ENCODE measurements at regions not wholly inside any gene's neighbourhood (a gene's known extent, or its start where the extent isn't known, plus 50 kb on each side); places are given as distances from the start of the nearest gene placed in this dataset.

DNA sequence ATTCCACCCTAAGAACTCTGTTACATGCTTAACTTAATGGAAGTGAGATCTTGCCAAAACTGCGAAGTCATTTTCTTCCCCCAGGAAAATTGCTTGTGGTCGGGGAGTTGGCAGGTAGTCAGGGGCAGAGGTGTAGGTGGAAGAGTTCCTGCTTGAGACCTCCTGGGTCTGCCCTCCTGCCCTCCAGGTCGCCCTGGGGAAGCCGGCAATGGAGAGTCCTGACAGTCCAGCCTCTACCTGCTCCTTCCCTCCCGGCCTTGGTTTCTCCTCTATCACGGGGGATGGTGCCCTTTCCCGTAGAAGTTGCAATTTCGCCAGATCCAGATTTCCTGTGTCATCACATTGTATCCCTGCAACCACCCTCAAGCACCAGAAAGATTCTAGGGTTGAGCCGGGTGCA is 463.8 kb downstream of the MATN1 start:
- no peak for DNase-seq

DNA sequence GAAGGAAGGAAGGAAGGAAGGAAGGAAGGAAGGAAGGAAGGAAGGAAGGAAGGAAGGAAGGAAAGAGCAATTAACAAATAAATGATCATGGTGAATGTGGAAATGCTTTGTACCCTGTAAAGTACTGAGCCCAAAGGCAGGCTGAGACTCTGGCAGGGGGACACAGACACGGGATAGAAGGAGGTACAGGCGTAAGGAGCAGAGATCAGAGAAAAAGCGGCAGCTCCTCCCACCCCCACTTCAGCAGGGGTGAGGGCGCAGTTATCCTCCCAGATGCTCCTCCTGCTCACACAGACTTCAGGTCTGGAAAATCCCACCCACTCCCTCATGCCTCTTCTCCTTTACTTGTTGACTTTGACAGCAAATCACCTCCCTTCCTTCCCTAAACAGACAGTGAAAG is 464.5 kb downstream of the MATN1 start:
- DNase-seq = no peak

DNA sequence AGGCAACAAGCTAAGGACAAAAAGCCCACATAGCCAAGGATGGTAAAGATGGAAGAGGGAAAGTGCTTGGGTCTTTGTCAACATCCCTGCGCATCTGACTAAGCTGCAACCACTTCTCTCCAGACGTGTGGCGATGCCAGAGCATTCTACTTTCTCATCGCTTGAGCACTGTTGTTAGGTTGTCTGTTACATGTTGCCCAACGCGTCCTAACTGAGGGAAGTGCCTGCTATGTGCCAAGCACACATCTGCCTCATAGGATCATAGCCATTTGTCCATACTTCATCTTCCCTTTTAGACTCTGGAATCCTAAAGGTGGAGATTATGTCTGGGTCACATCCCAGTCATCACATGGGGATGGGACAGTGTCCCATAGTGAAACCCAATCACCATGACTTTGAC is 464.9 kb downstream of the MATN1 start:
- no peak for DNase-seq

DNA sequence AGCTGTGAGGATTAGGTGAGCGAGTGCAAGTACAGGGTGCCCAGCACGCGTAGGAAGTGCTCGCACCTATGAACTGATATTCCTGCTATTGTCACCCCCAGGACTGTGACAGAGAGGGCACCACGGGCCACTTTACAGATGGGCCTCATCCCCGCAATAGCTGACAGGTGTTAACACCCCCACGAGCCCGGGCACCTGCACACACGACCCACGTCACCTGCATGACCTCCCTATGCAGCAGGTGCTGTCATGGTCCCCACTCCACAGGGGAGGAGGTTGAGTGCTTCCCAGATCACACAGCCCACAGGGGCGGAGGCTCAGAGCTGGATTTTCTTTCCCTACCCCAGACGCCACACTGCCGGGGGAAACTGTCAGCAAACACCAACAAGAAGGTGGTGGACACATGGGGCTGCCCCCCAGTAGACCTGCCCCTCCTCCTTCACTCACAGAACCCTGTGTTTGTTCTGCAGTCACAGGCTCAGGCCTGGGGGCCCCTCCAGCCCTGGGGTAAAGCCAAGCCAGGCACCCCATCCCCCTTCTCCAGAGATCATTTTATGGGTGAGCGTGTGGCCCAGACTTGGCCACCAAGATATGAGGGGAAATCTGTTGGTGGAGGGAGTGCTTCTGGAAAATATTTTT is 465.5 kb downstream of the MATN1 start:
- DNase-seq = no peak

DNA sequence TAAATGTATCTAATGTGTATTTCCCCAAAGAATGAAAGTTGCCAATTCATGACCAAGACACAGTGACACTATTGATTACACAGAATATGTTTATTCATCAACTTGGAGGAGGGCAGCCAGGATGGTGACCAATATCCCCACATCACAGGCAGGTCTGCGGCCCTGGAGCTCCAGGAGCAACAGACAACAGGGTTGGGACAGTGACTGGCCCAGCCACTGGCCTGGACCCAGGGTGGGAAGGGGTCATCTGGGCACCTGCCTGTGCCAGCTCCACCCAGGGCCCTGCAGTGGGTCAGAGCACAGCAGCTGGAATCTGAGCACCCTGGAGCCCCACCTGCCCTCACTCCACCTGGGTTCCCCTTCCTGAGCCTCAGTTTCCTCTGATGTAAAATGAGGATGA is 466.1 kb downstream of the MATN1 start:
- DNase-seq = no peak

DNA sequence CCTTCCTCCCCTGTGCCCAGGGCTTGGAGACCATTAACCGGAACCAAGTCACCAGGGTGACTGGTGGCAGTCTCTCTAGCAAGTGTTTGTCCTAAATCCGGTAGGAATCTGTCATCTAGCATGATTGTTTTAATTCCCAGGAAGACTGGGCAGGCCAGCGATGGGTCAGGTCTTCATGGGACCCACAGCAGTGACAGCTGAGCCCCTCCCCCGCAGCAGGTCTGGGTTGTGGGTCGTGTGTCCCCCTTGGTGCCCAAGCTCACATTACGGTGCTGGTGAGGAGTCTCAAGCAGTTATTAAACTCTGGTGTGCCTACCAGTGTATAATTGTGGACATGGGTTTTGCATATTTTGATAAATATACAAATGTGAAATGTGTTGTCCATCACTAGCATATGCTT is 466.5 kb downstream of the MATN1 start:
- no peak for DNase-seq

DNA sequence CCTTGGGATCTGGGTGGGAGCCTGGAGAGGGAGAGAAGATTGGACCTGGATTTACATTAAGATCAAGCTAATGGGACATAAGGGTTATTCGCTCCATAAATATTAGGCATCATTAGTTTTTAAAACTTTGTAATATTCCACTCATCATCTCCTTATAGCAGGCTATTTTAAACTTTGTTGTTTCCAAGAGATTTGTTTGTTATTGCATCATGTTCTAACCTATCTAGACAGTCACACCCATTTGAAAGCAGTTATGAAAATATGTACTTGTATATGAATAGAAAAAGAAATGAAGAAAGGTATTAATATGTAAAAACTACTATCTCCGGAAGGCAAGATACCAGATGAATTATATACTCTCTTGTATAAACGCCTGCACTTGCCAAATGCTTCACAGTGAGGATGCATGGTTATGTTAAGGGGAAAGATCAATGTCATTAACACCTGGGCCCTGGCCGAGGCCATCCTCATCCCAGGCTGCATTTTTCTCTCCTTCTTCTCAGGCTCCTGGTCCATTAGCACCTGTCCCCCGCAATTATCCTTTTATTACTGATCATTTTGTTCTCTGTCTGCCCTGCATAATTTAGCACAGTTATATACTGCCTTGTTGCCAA is 468.2 kb downstream of the MATN1 start:
- no peak for DNase-seq

DNA sequence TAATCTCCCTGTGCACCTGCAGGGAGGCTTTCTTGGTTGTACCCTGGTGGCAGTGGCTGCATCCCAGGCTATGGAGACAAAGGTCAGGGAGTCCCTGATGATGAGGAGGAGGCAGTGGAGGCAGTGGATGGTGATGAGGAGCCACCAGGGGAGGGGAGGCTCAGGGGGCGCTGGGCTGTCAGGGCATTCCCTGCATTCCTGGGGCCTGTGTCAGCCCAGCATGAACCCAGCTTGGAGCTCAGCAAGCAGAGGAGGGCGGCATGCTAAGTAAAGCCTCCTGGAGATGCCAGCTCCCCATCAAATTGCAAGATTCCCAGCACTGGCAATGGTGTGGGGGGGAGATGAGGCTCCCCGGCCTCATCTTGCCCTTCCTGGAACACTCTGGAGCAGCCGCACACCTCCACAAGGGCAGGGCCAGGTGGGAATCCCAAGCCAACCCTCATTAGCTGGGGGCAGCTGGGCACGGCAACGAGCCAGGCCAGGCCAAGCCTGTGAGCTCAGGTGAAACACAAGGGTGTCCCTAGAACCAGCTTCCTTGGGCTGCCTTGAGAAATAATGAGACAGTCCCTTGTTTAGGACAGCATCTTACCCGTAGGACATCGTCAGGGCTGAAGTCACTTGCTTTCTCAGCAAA is 469.5 kb downstream of the MATN1 start:
- DNase-seq = no peak

DNA sequence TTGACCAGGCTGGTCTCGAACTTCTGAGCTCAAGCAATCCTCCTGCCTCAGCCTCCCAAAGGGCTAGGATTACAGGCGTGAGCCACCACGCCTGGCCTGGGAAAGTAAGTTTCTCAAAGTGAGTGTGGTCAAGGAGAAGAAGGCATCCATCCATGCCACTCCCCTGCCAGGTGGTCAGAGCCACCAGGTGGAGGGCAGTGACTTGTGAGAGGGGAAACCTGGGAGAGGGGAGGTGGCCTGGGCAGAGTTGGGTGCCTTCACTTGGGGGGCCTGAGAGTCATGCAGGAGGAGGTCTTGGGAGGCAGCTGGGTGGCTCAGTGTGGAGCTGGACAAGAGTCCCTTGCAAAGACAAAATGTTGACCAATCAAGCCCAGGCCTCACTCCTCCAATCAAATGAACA is 470.0 kb downstream of the MATN1 start:
- no peak for DNase-seq

DNA sequence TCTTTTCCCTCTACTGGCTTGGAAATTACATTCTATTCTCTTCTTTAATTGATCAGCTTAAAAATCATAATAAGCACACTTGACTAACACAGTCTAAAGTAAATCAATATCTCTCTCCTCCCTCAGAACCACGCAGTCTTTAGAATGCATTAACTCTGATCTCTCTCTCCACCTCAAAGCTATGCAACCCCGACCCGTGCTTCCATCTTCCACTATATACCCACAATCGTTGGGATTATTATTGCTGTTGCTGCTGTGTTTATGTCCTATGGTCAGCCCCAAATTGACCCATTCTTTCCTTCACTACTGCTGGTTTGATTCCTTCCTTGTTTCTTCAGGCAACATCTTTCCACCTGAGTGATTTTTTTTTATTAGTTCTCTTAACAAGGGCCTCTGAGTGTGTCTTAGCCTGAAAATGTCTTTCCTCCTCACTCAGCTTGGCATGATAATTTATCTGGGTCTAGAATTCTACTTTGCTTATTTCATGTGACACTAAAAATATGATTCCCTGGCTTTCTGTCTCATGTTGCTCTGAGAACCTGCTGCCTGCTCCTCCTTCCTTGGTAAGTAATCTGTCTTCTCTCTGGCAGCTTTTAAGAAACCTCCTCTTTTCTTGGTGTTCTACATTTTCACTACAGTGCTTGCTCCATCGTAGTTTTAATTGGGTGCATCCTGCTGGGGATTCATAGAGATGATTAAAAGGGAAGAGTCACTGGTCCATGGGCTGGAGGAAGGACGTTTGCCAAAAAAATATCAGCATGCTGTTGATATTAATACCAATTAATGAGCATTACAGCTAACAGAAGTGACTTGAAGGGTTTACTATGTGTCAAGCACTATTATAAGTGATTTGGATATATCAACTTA is 472.2 kb downstream of the MATN1 start:
- DNase-seq = no peak

DNA sequence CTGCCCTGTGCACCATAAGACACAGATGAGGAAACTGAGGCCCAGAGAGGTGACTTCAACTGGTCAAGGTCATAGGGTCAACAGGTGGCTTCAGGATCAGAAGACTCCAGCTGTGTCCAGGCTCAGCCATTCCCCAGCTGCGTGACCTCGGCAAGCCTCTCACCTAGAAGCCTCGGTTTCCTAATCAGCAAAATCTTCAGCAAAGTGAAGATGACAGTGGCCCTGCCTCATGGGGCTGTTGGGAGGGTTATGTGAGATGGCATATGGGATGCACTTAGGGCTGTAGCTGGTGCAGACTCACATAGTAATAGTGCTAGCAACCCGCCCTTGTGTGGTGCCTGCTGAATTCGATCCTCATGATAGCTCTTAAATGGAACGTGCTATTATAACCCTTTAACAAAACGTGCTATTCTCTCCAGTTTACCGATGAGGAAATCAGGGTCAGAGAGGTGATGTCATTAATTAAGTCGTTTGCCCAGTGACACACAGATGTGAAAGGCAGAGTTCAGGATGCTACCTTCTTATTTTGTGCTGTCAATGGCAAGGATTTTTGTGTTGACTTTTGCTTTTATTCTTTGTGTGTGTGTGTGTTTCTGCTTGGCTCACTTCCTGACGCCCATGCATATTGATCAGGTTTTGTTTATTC is 472.9 kb downstream of the MATN1 start:
- no peak for DNase-seq

DNA sequence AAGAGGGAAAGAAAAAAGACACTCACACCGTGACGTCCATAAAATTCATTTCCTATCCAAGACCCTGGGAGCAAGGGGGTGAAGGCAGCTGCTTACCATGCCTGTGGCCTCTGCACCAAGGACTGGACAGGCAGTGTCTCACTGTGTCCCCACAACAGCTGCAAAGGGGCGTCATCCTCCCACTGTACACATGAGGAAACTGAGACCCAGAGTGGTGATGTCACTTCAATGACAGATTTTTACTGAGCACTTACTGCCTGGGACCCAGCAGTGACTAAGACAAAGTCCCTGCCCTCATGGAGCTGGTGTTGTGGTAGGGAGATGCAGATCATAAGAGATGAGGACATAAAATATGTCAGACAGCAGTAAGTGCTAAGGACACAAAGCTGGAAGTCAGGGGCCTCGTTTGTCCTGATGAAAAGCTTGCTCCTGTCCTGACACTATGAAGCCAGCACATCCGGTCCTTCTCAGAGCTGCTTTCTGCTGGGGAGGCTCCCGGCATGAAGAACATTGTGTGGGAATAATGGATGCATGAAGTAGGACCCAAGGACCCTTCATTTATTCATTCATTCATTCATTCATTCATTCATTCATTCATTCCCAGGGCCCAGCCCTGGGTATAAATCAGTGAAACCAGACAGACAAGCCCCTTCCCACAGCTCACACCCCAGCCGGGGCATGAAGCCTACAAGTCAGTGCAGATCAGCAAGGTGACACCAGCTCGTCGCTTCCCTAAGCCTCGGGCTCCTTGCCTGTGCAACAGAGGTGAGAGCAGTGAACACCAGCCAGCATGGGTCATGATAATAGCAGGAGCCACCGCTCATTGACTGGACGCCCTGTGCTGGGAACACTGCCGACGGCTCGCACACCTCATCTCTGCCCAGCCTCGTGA is 473.7 kb downstream of the MATN1 start:
- DNase-seq = no peak

DNA sequence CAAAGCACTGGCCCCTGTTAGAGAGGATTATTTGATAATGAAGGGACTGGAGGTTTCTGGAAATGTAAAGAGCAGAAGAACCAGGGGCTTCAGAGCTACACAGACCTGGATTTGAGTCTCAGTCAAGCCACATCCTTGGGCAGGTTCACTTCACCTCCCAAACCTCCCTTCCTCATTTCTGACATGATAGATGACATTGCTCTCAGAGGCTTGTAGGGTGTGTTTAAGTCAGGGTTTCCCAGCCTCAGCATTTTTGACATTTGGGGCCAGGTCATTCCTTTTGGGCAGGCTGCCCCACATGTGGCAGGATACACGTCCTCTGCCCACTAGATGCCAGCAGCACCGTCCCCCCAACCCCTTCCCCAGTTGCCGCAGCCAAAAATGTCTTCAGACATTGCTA is 474.6 kb downstream of the MATN1 start:
- DNase-seq = no peak

DNA sequence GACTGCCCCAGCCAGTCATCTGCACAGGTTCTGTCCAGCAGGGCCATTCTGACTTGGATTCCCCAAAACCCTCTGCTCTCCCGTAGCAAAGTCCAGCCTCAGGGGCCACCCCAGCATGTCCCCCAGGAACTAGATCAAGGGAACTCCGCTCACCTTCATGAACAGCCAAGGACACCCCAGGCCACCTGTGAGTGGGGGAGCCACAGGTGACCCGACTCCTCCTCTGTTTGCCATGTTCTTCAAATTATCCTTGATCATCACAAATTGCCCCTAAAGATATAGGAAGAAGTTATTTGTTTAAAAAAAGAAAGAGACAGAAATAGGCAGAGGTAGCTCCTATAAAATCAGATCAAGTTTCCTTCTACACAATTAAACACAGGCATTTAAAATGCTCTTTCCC is 475.0 kb downstream of the MATN1 start:
- DNase-seq = no peak

DNA sequence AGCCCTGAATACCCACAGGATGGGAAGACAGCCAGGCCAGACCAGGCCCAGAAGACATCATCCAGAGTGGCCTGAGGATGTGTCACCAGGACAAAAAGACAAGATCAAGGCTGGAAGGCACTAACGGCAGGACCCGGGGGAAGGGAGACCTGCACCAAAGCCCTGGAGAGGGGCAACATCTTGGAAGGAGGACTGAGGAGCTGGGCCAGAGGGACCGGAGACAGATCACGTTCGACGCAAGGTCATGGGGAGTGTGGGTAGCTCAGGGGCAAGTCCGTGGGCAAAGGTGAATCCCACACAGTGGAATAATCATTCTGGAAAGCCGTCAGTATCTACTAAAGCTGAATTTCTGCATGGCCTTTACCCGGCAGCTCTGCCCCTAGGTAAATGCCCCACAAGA is 478.6 kb downstream of the MATN1 start:
- DNase-seq = no peak

DNA sequence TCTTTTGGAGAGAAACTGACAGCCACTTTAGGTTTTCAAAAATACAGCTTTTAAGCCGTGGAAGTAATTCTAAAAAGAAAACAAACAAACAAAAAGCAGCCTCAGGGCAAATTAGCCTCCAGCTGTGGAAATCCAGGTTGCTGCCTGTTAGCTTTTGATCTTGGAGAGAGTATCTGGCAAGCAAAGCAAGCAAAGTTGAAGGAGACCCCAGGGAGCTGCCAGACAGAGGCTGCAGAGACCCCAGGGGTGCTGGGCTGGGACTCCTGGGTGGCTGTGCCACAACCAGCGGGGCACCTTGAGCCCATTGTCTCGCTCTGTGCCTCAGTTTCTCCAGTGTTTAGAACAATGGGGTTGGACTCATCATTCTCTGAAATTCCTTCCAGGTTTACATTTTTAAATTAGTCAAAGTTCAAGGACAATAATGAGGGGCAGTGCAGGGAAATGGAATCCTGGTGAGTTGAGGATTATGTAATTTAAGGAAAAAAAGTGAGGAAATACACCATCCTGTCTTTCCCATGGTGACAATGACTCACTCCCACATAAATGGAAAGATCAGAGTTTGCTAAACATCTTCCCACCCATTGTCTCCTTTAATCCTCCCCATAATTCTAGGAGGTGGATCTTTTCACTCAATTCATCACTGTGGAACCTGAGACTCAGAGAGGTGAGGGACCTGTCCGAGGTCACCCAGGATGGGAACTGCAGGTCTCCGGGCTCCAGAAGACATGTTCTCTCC is 480.5 kb downstream of the MATN1 start:
- no peak for DNase-seq

DNA sequence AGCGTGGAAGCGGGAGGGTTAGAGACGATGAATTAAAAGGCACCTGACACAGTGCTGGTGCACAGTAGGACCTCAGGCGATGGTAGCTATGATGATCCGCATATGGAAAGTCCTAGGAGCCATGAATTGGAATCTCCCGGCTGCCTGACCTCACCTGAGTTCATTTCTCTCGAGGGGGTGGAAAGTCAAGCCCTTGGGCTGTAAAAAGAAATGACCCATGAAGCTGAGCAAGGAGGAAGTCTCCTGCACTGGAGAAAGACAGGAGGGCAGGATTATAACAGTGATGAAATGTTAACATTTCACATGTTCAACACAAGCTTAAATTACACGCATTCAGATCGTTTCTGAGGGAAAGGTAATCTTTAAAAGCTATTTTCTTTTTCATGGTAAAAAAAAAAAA is 481.2 kb downstream of the MATN1 start:
- DNase-seq = no peak

DNA sequence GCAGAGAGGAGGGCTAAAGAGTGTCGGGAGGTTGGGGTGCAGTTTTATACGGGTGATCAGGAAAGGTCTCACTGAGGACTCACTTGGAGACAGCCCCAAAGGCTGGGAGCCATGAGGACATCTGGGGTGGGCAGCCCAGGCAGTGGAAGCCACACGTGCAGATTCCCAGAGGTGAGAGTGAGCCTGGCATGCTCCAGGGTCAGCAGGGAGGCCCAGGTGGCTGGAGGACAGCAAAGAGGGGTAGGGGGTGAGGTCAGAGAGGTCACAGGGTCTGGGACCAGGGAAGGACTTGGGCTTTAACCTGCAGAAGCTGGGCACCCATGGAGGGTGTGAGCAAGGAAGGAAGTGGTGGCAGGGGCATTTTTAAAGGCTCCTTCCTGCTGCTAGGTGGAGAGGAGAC is 481.7 kb downstream of the MATN1 start:
- DNase-seq = no peak

DNA sequence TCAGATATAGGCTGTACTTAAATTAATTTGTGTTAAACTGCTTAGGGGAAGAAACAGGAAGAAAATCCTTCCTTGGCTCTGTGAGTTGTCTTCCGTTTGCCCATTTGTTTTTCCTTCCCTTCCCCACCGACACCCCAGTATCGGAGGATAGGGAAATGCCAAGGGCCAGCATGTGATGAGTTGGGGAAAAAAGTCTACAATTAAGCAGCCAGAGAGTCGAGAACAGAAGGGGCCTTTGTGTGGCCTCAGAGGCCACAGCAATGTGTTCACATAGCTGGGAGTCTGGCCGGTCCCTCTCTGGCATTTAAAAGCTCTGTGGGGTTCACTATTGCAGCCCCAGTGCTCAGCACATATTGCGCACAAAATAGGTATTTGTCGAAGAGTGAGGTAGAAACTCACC is 489.3 kb downstream of the MATN1 start:
- DNase-seq = no peak

DNA sequence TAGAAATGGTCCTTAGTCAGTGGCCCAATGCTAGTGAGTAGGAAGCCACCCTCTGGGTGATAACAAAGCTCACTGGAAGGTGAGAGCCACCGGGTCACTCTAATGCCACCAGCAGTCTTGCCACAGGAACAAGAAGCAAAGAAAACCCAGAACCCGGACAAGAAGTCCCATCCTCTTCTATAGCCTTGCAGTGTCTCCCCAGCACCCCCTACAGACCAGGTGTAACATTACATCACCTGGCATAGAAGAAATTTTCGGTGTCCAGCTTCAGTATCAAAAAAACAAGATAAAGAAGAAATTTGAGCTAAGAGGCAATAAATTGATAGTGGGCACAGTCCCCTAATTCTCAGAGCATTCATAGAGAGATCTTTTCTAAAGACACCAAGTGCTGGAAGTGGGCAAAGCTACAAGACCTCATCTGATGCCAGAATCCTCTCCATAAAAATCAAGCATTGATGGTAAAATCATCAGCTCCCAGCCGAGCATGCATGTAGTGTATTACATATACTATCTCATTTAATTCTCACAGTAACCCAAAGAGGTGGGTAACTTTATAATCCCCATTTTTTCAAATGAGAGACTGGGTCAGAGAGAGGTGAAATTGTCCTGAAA is 491.0 kb downstream of the MATN1 start:
- DNase-seq = no peak

DNA sequence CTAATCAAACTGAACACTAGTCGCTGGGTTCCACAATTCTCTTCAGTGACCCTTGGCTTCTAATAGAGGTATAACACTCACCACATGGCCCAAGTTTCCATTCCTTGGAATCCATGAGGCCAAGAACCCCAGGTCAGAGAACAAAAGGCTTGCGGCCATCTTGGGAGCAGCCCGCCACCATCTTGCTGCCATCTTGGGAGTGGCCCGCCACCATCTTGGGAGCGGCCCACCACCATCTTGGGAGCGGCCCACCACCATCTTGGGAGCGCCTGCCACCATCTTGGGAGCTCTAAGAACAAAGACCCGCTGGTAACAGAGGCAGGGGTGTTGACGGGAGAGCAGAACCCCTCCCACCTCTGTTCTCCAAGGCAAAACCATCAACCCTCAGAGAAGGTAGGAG is 493.4 kb downstream of the MATN1 start:
- no peak for DNase-seq
